H1 (cell line): ENCODE measurements at regions not wholly inside any gene's neighbourhood (a gene's known extent, or its start where the extent isn't known, plus 50 kb on each side); places are given as distances from the start of the nearest gene placed in this dataset.

Source experiments
- CTCF ChIA-PET: fragments of 300-600 bp; sonication (Branson Sonifier 250); formaldehyde crosslinking; loops from one replicate; lab custom pipeline; 2021; ENCODE audit not compliant: partially characterized antibody; lab: Charles Lee
- POLR2A ChIA-PET: fragments of 300-600 bp; sonication (Branson Sonifier 250); formaldehyde crosslinking; loops from one replicate; lab custom pipeline; 2021; ENCODE audit warnings: inconsistent platforms; ENCODE audit not compliant: partially characterized antibody; lab: Charles Lee
- DNase-seq, 2 experiments: peaks; one replicate each; pipeline versions ENCODE4 v3.0.0 to v3.0.0-alpha.2; 2010 to 2022; ENCODE audit warnings: low spot score in 2 of 2, low read depth in 1 of 2, mixed read lengths in 1 of 2
- FAIRE-seq: peaks from 2 replicates; lab custom pipeline; 2011; peaks lifted over from hg19 to GRCh38; lab: Jason Lieb, UNC
- H2AFZ ChIP-seq: 2 replicates; pipeline ENCODE4 v1.8.1; 2012; ENCODE audit warnings: low read length, inconsistent platforms
- H2AK5ac ChIP-seq: 2 replicates; pipeline ENCODE4 v1.6.1; 2013; ENCODE audit warnings: low read depth, low read length
- H2BK120ac ChIP-seq: replicated peaks from 2 replicates; pipeline ENCODE3; 2013; ENCODE audit warnings: low read depth, low read length, inconsistent platforms
- H2BK12ac ChIP-seq: 2 replicates; pipeline ENCODE4 v1.6.1; 2013; ENCODE audit warnings: low read depth, low read length
- H2BK15ac ChIP-seq: 2 replicates; pipeline ENCODE4 v1.6.1; 2013; ENCODE audit warnings: low read length
- H2BK20ac ChIP-seq: 2 replicates; pipeline ENCODE4 v1.6.1; 2013; ENCODE audit warnings: low read length
- H2BK5ac ChIP-seq: 2 replicates; pipeline ENCODE4 v1.6.1; 2013; ENCODE audit warnings: low read depth, low read length
- H3K14ac ChIP-seq: 2 replicates; pipeline ENCODE4 v1.6.1; 2013; ENCODE audit warnings: inconsistent platforms; ENCODE audit not compliant: insufficient read length
- H3K18ac ChIP-seq: 2 replicates; pipeline ENCODE4 v1.6.1; 2013; ENCODE audit warnings: low read length; ENCODE audit errors: extremely low read depth
- H3K23ac ChIP-seq: 2 replicates; pipeline ENCODE4 v1.6.1; 2013; ENCODE audit warnings: inconsistent platforms; ENCODE audit not compliant: insufficient read length
- H3K23me2 ChIP-seq: 2 replicates; pipeline ENCODE4 v1.6.1; 2013; ENCODE audit warnings: low read depth, low read length
- H3K27ac ChIP-seq: 2 replicates; pipeline ENCODE4 v1.6.1; 2011; ENCODE audit warnings: low read depth, low read length, inconsistent platforms
- H3K27me3 ChIP-seq, 4 experiments: replicated peaks in 1 of 4; 1 replicate in 1 of 4; 2 replicates in 3 of 4; pipeline versions ENCODE4 v1.6.1 to v1.8.1; 2011 to 2013; ENCODE audit warnings: low read length in 3 of 4, mild to moderate bottlenecking in 3 of 4, inconsistent platforms in 2 of 4, mixed read lengths in 2 of 4, moderate library complexity in 1 of 4; ENCODE audit not compliant: control insufficient read depth in 3 of 4, insufficient read depth in 3 of 4; ENCODE audit errors: extremely low read depth in 1 of 4
- H3K36me3 ChIP-seq, 4 experiments: 2 replicates each; pipeline versions ENCODE4 v1.6.1 to v1.8.1; 2011 to 2013; ENCODE audit warnings: mild to moderate bottlenecking in 4 of 4, low read length in 3 of 4, moderate library complexity in 2 of 4, control low read depth in 1 of 4, inconsistent platforms in 1 of 4; ENCODE audit not compliant: insufficient read depth in 4 of 4, control insufficient read depth in 2 of 4
- H3K4ac ChIP-seq: replicated peaks from 2 replicates; pipeline ENCODE3; 2013; ENCODE audit warnings: low read length, low read depth, mixed read lengths, inconsistent platforms; ENCODE audit not compliant: insufficient read length
- H3K4me1 ChIP-seq, 4 experiments: replicated peaks in 1 of 4; 1 replicate in 1 of 4; 2 replicates in 3 of 4; pipeline versions ENCODE4 v1.6.1 to v1.8.1; 2011 to 2013; ENCODE audit warnings: low read length in 3 of 4, inconsistent platforms in 2 of 4, mixed read lengths in 1 of 4; ENCODE audit not compliant: insufficient read depth in 4 of 4, control insufficient read depth in 3 of 4
- H3K4me2 ChIP-seq, 2 experiments: 2 replicates each; pipeline versions ENCODE4 v1.6.1 to v1.8.1; 2011 to 2013; ENCODE audit warnings: low read depth in 2 of 2, low read length in 2 of 2, control low read depth in 1 of 2, inconsistent platforms in 1 of 2, mild to moderate bottlenecking in 1 of 2; ENCODE audit not compliant: insufficient read depth in 1 of 2
- H3K4me3 ChIP-seq, 4 experiments: fragments of 200-600, 300-600 bp in 1 of 4; sonication (generic), shearing (Covaris generic), sonication (Bioruptor Twin) in 1 of 4; 2 replicates each; pipeline versions ENCODE4 v1.5.1 to v1.8.1; 2011 to 2016; ENCODE audit warnings: low read length in 4 of 4, low read depth in 3 of 4, control low read depth in 2 of 4, inconsistent platforms in 2 of 4, mild to moderate bottlenecking in 2 of 4, mixed read lengths in 1 of 4, moderate library complexity in 1 of 4; ENCODE audit not compliant: insufficient read depth in 2 of 4; ENCODE audit errors: extremely low read depth in 1 of 4
- H3K56ac ChIP-seq: replicated peaks from 2 replicates; pipeline ENCODE3; 2013; ENCODE audit warnings: low read depth, mild to moderate bottlenecking, mixed read lengths, low read length, inconsistent platforms; ENCODE audit not compliant: insufficient read length
- H3K79me1 ChIP-seq: 2 replicates; pipeline ENCODE4 v1.6.1; 2013; ENCODE audit warnings: low read depth, low read length, control low read depth
- H3K79me2 ChIP-seq, 2 experiments: 2 replicates each; pipeline versions ENCODE4 v1.6.1 to v1.8.1; 2012 to 2013; ENCODE audit warnings: low read length in 2 of 2, mild to moderate bottlenecking in 2 of 2, inconsistent platforms in 1 of 2; ENCODE audit not compliant: insufficient read depth in 2 of 2, control insufficient read depth in 1 of 2
- H3K9ac ChIP-seq, 4 experiments: replicated peaks in 1 of 4; 1 replicate in 1 of 4; 2 replicates in 3 of 4; pipeline versions ENCODE4 v1.6.1 to v1.8.1; 2011 to 2013; ENCODE audit warnings: low read depth in 3 of 4, low read length in 3 of 4, control low read depth in 2 of 4, mild to moderate bottlenecking in 2 of 4, moderate library complexity in 2 of 4, inconsistent platforms in 1 of 4; ENCODE audit errors: extremely low read depth in 1 of 4
- H3K9me3 ChIP-seq, 2 experiments: 2 replicates each; pipeline versions ENCODE4 v1.6.1 to v1.8.1; 2012 to 2013; ENCODE audit warnings: mild to moderate bottlenecking in 2 of 2, moderate library complexity in 2 of 2, control low read depth in 1 of 2, inconsistent platforms in 1 of 2, low read depth in 1 of 2, low read length in 1 of 2, mixed read lengths in 1 of 2; ENCODE audit not compliant: insufficient read depth in 2 of 2
- H4K20me1 ChIP-seq, 2 experiments: replicated peaks in 1 of 2; 2 replicates each; pipeline versions ENCODE3 to v1.8.1; 2011 to 2013; ENCODE audit warnings: inconsistent platforms in 2 of 2, low read length in 2 of 2, mild to moderate bottlenecking in 1 of 2; ENCODE audit not compliant: insufficient read depth in 2 of 2, control insufficient read depth in 1 of 2
- H4K5ac ChIP-seq: 2 replicates; pipeline ENCODE4 v1.6.1; 2013; ENCODE audit warnings: low read length, low read depth, mixed read lengths, inconsistent platforms; ENCODE audit not compliant: insufficient read length
- H4K8ac ChIP-seq: 2 replicates; pipeline ENCODE4 v1.8.0; 2013; ENCODE audit warnings: mild to moderate bottlenecking, moderate library complexity, low read length, inconsistent platforms; ENCODE audit not compliant: insufficient read depth; ENCODE audit errors: extremely low read depth
- H4K91ac ChIP-seq: replicated peaks from 2 replicates; pipeline ENCODE3; 2013; ENCODE audit warnings: low read length, mixed read lengths, inconsistent platforms; ENCODE audit not compliant: insufficient read length
- BACH1 ChIP-seq: IDR thresholded peaks from 2 replicates; pipeline ENCODE4 v1.6.1; 2012; ENCODE audit warnings: low read length, improper control_type of control experiment
- CBX8 ChIP-seq: fragments of 300-800, 300-1000 bp; sonication (generic); IDR thresholded peaks from 2 replicates; pipeline ENCODE4 v1.7.1; 2016; ENCODE audit warnings: low read depth, low read length, borderline replicate concordance
- CEBPB ChIP-seq: IDR thresholded peaks from 2 replicates; pipeline ENCODE4 v1.6.1; 2012; ENCODE audit warnings: low read depth, low read length
- CHD1 ChIP-seq: IDR thresholded peaks from 2 replicates; pipeline ENCODE4 v1.6.1; 2012; ENCODE audit warnings: low read depth, low read length, improper control_type of control experiment
- CHD2 ChIP-seq: IDR thresholded peaks from 2 replicates; pipeline ENCODE4 v1.6.1; 2012; ENCODE audit warnings: low read length, improper control_type of control experiment
- CTBP2 ChIP-seq: IDR thresholded peaks from 2 replicates; pipeline ENCODE4 v1.7.0; 2011; ENCODE audit warnings: borderline replicate concordance, mild to moderate bottlenecking, moderate library complexity, mixed read lengths, low read length; ENCODE audit not compliant: insufficient read depth, insufficient read length
- MAFK ChIP-seq: IDR thresholded peaks from 2 replicates; pipeline ENCODE4 v1.6.1; 2012; ENCODE audit warnings: low read depth, mild to moderate bottlenecking, improper control_type of control experiment, low read length
- POU5F1 ChIP-seq: IDR thresholded peaks from 2 replicates; pipeline ENCODE4 v1.6.1; 2011; ENCODE audit warnings: low read depth, mild to moderate bottlenecking, low read length, moderate library complexity
- SAP30 ChIP-seq: fragments of 300-600 bp; sonication (generic); IDR thresholded peaks from 2 replicates; pipeline ENCODE4 v1.7.1; 2012; ENCODE audit warnings: low read length, moderate library complexity, mild to moderate bottlenecking, inconsistent platforms; ENCODE audit not compliant: insufficient read depth, insufficient replicate concordance
- SIN3A ChIP-seq, 2 experiments: IDR thresholded peaks in 1 of 2; conservative IDR thresholded peaks in 1 of 2; 2 replicates each; pipeline ENCODE4 v1.6.1; 2011 to 2012; ENCODE audit warnings: low read length in 2 of 2, improper control_type of control experiment in 1 of 2, low read depth in 1 of 2, mild to moderate bottlenecking in 1 of 2
- SP1 ChIP-seq: IDR thresholded peaks from 2 replicates; pipeline ENCODE4 v1.6.1; 2011; ENCODE audit warnings: low read depth, low read length
- SP2 ChIP-seq: IDR thresholded peaks from 2 replicates; pipeline ENCODE4 v1.6.1; 2012; ENCODE audit warnings: mild to moderate bottlenecking, low read length, inconsistent platforms
- SP4 ChIP-seq: IDR thresholded peaks from 2 replicates; pipeline ENCODE4 v1.6.1; 2012; ENCODE audit warnings: low read length, inconsistent platforms
- SUZ12 ChIP-seq: fragments of 200-600 bp; sonication (generic); IDR thresholded peaks from 2 replicates; pipeline ENCODE4 v1.6.1; 2012; ENCODE audit warnings: mild to moderate bottlenecking, inconsistent platforms, low read length, moderate library complexity, mixed read lengths
- TAF7 ChIP-seq: optimal IDR thresholded peaks from 2 replicates; pipeline ENCODE3; 2011; ENCODE audit warnings: low read depth, mild to moderate bottlenecking, inconsistent platforms, low read length, moderate library complexity, borderline replicate concordance
- WGBS, 2 experiments: shearing (Covaris generic) in 1 of 2; methylation state at CpG; one replicate each; pipeline versions ENCODE4 v1.1.6 to v1.1.7; 2013 to 2015; ENCODE audit warnings: low lambda C conversion rate in 2 of 2, mixed read lengths in 2 of 2, inconsistent platforms in 1 of 2, low coverage in 1 of 2, missing lambda C conversion rate in 1 of 2; ENCODE audit not compliant: insufficient replicate concordance in 2 of 2, insufficient coverage in 1 of 2, insufficient read length in 1 of 2; ENCODE audit errors: extremely low coverage in 1 of 2, missing lambda C conversion rate in 1 of 2; 5-methylcytosine and 5-hydroxymethylcytosine counted together

GRCh38 chr3:153591561-153592245 is 429.7 kb downstream of the RAP2B start:
- no peak for FAIRE-seq
- Histone ChIP-seq H3K27ac (no peak overlapping the region), H2BK20ac (no peak overlapping the region), H3K4me2 (no peak overlapping the region), H3K36me3 (no peaks in the 10 kb centered on the region), H3K9me3 (no peaks in the 10 kb centered on the region), H4K8ac (no peak overlapping the region), H3K14ac (no peak overlapping the region), H3K4me3 (no peak overlapping the region), H4K91ac (no peak overlapping the region), H3K18ac (no peak overlapping the region), H4K5ac (no peak overlapping the region), H4K20me1 (no peaks in the 10 kb centered on the region), H3K27me3 (no peaks in the 10 kb centered on the region), H3K4me1 (no peaks in the 10 kb centered on the region), H2AFZ (0 out of 2 replicates have a peak overlapping the region, but pooled peaks have one; percentile 49), H3K23me2 (no peaks in the 10 kb centered on the region), H2BK15ac (no peak overlapping the region), H3K23ac (no peak overlapping the region), H2BK120ac (no peak overlapping the region), H3K4ac (no peak overlapping the region), H2BK5ac (no peak overlapping the region), H3K79me1 (no peaks in the 10 kb centered on the region), H2BK12ac (no peak overlapping the region), H3K79me2 (no peaks in the 10 kb centered on the region), H3K56ac (no peak overlapping the region), H2AK5ac (no peak overlapping the region), H3K9ac (no peak overlapping the region)
- 100% methylated on average over 1 of the region's 1 CpG; no CpG with 5 or more reads in 1 of the 2 experiments for WGBS, 2 experiments
- CTCF ChIA-PET, result interaction anchor here (0.9 kb wide), 1 partner anchor 426 kb away, joined by 3 read pairs; no protein-coding TSS in a partner anchor
- POLR2A ChIA-PET, result no interaction called here
- no peak for DNase-seq
- TF ChIP-seq CTBP2, result no peak
- no peak for TF ChIP-seq SUZ12
- no peak for TF ChIP-seq MAFK
- no peak for TF ChIP-seq SP4
- no peak for TF ChIP-seq CBX8
- TF ChIP-seq SIN3A (conservative IDR thresholded peaks at IDR 0.05 in 1 of 2, IDR thresholded peaks at IDR 0.05 in 1 of 2; ENCODE audit: low read depth in 1 of 2, low read length in 2 of 2), result no peak
- TF ChIP-seq SAP30, result no peak
- no peak for TF ChIP-seq BACH1
- TF ChIP-seq POU5F1, result no peak
- TF ChIP-seq SP1, result no peak
- TF ChIP-seq CHD2, result no peak
- no peak for TF ChIP-seq CHD1
- TF ChIP-seq SP2, result no peak
- TF ChIP-seq TAF7, result no peak
- no peak for TF ChIP-seq CEBPB
